AML-193 (cell line): ENCODE measurements at regions not wholly inside any gene's neighbourhood (a gene's known extent, or its start where the extent isn't known, plus 50 kb on each side); places are given as distances from the start of the nearest gene placed in this dataset.
"Not testable (repeated sequence)": the region's sequence is repeated elsewhere in the genome, so short reads cannot be mapped to it uniquely, and the experiment has no call there.

Experiments
- DNase-seq, 2 experiments: peaks; one replicate each; lab custom pipeline; 2025; lab: John Stamatoyannopoulos, UW

- DNase-seq: not testable (repeated sequence)
These were observed 162.2 kb upstream of the PTPN20 start for GRCh38 chr10:46749003-46749402.

- DNase-seq: not testable (repeated sequence)
These were observed 161.8 kb upstream of the PTPN20 start for GRCh38 chr10:46749470-46749869.

- not testable (repeated sequence) for DNase-seq
These were observed 157.5 kb upstream of the PTPN20 start for GRCh38 chr10:46753763-46754162.

GRCh38 chr10:46761471-46761870 is 149.8 kb upstream of the PTPN20 start:
- not testable (repeated sequence) for DNase-seq

- DNase-seq: not testable (repeated sequence)
These were observed 142.5 kb upstream of the PTPN20 start for GRCh38 chr10:46768515-46769291.

- DNase-seq: not testable (repeated sequence)
These were observed 137.9 kb upstream of the PTPN20 start for GRCh38 chr10:46773178-46773896.

GRCh38 chr10:46773897-46774236 is 137.4 kb upstream of the PTPN20 start:
- not testable (repeated sequence) for DNase-seq

GRCh38 chr10:46774366-46774765 is 136.9 kb upstream of the PTPN20 start:
- not testable (repeated sequence) for DNase-seq

GRCh38 chr10:46774945-46775667 is 136.1 kb upstream of the PTPN20 start:
- DNase-seq: not testable (repeated sequence)

- DNase-seq: not testable (repeated sequence)
These were observed 135.6 kb upstream of the PTPN20 start for GRCh38 chr10:46775668-46776059.

- not testable (repeated sequence) for DNase-seq
These were observed 131.7 kb upstream of the PTPN20 start for GRCh38 chr10:46779571-46779970.

- not testable (repeated sequence) for DNase-seq
These were observed 131.1 kb upstream of the PTPN20 start for GRCh38 chr10:46780164-46780563.

GRCh38 chr10:46781001-46781400 is 130.2 kb upstream of the PTPN20 start:
- DNase-seq: not testable (repeated sequence)

- not testable (repeated sequence) for DNase-seq
These were observed 129.0 kb upstream of the PTPN20 start for GRCh38 chr10:46782001-46782874.

GRCh38 chr10:46784665-46785064 is 126.6 kb upstream of the PTPN20 start:
- not testable (repeated sequence) for DNase-seq

GRCh38 chr10:46786125-46786517 is 125.1 kb upstream of the PTPN20 start:
- DNase-seq: not testable (repeated sequence)

- peak; percentile 1 to 14 for DNase-seq
These were observed 124.5 kb upstream of the PTPN20 start for GRCh38 chr10:46786518-46787320.

GRCh38 chr10:46787321-46787615 is 124.0 kb upstream of the PTPN20 start:
- peak; percentile 23 to 37 for DNase-seq

GRCh38 chr10:46792657-46793357 is 118.4 kb upstream of the PTPN20 start:
- DNase-seq: not testable (repeated sequence)

GRCh38 chr10:46796351-46796750 is 114.9 kb upstream of the PTPN20 start:
- DNase-seq: not testable (repeated sequence)
